ENCODE measurements at regions not wholly inside any gene's neighbourhood (a gene's known extent, or its start where the extent isn't known, plus 50 kb on each side); places are given as distances from the start of the nearest gene placed in this dataset.

DNA sequence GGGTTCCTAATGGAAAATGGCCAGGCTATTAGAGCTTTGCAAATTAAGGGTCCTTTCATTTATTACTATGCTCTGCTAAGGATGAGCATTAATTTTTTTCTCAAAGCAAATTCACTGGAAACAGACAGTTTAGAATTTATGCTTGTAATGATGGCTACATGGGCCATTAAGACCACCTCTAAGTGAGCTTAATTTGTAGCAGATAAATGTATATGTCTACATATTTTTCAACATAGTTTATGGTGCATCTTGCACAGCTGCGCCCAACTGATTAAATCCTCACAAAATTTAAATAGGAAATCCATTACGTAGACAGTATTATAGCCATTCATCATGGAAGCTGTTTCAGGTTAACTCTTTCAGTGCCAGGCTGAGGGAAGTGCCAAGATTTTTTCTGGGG is 220.9 kb downstream of the CBLN1 start (continued):
- no peak for TF ChIP-seq YY1 (IDR thresholded peaks at IDR 0.05; ENCODE audit: extremely low read depth, insufficient replicate concordance, low read depth, low read length)

DNA sequence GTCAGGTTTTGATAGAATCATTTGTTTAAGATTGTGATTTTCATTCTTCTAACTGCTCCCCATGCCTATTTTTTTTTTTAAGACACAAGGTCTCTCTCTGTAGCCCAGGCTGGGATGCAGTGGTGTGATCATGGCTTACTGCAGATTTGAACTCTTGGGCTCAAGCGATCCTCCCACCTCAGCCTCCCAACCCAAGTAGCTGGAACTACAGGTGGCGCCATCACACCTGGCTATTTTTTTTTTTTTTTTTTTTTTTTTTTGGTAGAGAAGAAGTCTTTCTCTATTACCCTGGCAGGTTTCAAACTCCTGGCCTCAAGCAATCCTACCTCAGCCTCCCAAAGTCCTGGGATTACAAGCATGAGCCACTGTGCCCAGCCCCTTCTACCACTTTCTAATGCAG is 223.3 kb downstream of the CBLN1 start:
- CTCF ChIA-PET = no interaction called here
- RAD21 ChIA-PET (ENCODE audit: low non-redundant PET in 1 of 2, low total read pairs in 2 of 2, uncharacterized antibody in 2 of 2, unreplicated experiment in 2 of 2) = interaction anchor here in 1 of 2 experiments (1.2 kb wide), 1 partner anchor 294 kb away, joined by 3 read pairs; no protein-coding TSS in a partner anchor
- Histone ChIP-seq H3K36me3 (ENCODE audit: control insufficient read depth in 1 of 2, insufficient read depth in 2 of 2, low read length in 2 of 2) (no peaks in the 10 kb centered on the region), H3K27ac (ENCODE audit: low read depth, low read length) (no peak overlapping the region), H3K4me3 (replicated peaks in 1 of 2; ENCODE audit: low read depth in 1 of 2, low read length in 2 of 2) (no peak overlapping the region), H3K4me1 (ENCODE audit: control insufficient read depth in 1 of 2, insufficient read depth in 2 of 2, low read length in 2 of 2) (no peaks in the 10 kb centered on the region), H3K9ac (ENCODE audit: low read length) (no peak overlapping the region), H3K27me3 (ENCODE audit: insufficient read depth, low read length) (peaks cover 45% of the 10 kb centered on the region), H3K79me2 (ENCODE audit: insufficient read depth, low read length) (no peaks in the 10 kb centered on the region), H4K20me1 (ENCODE audit: insufficient read depth) (no peaks in the 10 kb centered on the region), H3K9me2 (ENCODE audit: insufficient read depth) (no peaks in the 10 kb centered on the region), H3K4me2 (ENCODE audit: low read length) (no peak overlapping the region), H2AFZ (ENCODE audit: low read depth, low read length, poor library complexity, severe bottlenecking) (no peak overlapping the region), H3K9me3 (ENCODE audit: control insufficient read depth in 1 of 2, insufficient read depth in 1 of 2, low read depth in 1 of 2, low read length in 2 of 2) (no peaks in the 10 kb centered on the region)
- TF ChIP-seq, protein P1, sequence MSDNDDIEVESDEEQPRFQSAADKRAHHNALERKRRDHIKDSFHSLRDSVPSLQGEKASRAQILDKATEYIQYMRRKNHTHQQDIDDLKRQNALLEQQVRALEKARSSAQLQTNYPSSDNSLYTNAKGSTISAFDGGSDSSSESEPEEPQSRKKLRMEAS (IDR thresholded peaks at IDR 0.05) = no peak
- TF ChIP-seq, protein P2, sequence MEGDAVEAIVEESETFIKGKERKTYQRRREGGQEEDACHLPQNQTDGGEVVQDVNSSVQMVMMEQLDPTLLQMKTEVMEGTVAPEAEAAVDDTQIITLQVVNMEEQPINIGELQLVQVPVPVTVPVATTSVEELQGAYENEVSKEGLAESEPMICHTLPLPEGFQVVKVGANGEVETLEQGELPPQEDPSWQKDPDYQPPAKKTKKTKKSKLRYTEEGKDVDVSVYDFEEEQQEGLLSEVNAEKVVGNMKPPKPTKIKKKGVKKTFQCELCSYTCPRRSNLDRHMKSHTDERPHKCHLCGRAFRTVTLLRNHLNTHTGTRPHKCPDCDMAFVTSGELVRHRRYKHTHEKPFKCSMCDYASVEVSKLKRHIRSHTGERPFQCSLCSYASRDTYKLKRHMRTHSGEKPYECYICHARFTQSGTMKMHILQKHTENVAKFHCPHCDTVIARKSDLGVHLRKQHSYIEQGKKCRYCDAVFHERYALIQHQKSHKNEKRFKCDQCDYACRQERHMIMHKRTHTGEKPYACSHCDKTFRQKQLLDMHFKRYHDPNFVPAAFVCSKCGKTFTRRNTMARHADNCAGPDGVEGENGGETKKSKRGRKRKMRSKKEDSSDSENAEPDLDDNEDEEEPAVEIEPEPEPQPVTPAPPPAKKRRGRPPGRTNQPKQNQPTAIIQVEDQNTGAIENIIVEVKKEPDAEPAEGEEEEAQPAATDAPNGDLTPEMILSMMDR (IDR thresholded peaks at IDR 0.05 in 2 of 3, conservative IDR thresholded peaks at IDR 0.05 in 1 of 3; ENCODE audit: borderline replicate concordance in 1 of 3, insufficient read depth in 1 of 3, low read depth in 2 of 3, low read length in 2 of 3) = peak in 2 of 3 experiments; percentile 10 to 37; a peak in 2 of 6 replicates
- DNase-seq (ENCODE audit: low read depth, low spot score) (no peak), ATAC-seq (no peak)
- POLR2A ChIA-PET = no interaction called here
- intact Hi-C loops (cut with micrococcal nuclease) = no loop called here
- BruUV-seq (replicated peaks) = no TSS peak

DNA sequence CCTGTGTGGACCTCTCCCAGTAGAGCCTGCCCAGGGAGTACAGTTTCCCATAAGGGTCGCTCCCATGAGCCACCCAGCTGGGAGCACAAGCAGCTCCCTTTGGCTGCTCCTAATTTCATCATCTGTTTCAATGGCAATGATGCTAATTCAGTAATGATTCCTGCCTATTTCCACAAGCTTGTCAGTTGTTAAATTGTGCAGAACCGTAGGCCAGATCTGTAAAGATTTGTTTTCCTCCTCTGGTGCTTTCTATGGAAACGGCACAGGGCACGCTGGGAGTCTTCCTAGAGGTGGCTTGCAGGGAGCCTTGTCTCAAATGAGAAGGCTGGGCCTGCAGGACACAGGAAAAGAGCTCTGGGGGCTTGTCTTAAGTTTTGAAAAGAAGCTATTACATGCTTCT is 223.7 kb downstream of the CBLN1 start:
- H3K27ac ChIP-seq (ENCODE audit: low read depth, low read length) = no peak overlapping the region
- H3K4me3 ChIP-seq (replicated peaks in 1 of 2; ENCODE audit: low read depth in 1 of 2, low read length in 2 of 2) = no peak overlapping the region
- H3K4me2 ChIP-seq (ENCODE audit: low read length) = no peak overlapping the region
- ATAC-seq (no peak), DNase-seq (ENCODE audit: low read depth, low spot score) (no peak)
- ChIA-PET POLR2A (no interaction called here), RAD21 (ENCODE audit: low non-redundant PET in 1 of 2, low total read pairs in 2 of 2, uncharacterized antibody in 2 of 2, unreplicated experiment in 2 of 2) (interaction anchor here in 1 of 2 experiments (1.2 kb wide), 1 partner anchor 295 kb away, joined by 3 read pairs; no protein-coding TSS in a partner anchor), CTCF (no interaction called here)
- H3K36me3 ChIP-seq (ENCODE audit: control insufficient read depth in 1 of 2, insufficient read depth in 2 of 2, low read length in 2 of 2) = no peaks in the 10 kb centered on the region
- H3K4me1 ChIP-seq (ENCODE audit: control insufficient read depth in 1 of 2, insufficient read depth in 2 of 2, low read length in 2 of 2) = no peaks in the 10 kb centered on the region
- H3K79me2 ChIP-seq (ENCODE audit: insufficient read depth, low read length) = no peaks in the 10 kb centered on the region
- intact Hi-C loops (cut with micrococcal nuclease) = no loop called here
- H3K9ac ChIP-seq (ENCODE audit: low read length) = no peak overlapping the region
- no peaks in the 10 kb centered on the region for H3K9me2 ChIP-seq (ENCODE audit: insufficient read depth)
- H3K9me3 ChIP-seq (ENCODE audit: control insufficient read depth in 1 of 2, insufficient read depth in 1 of 2, low read depth in 1 of 2, low read length in 2 of 2) = no peaks in the 10 kb centered on the region
- peaks cover 41% of the 10 kb centered on the region for H3K27me3 ChIP-seq (ENCODE audit: insufficient read depth, low read length)
- H2AFZ ChIP-seq (ENCODE audit: low read depth, low read length, poor library complexity, severe bottlenecking) = no peak overlapping the region
- BruUV-seq (replicated peaks) = no TSS peak
- H4K20me1 ChIP-seq (ENCODE audit: insufficient read depth) = no peaks in the 10 kb centered on the region
- TF ChIP-seq SIN3A (IDR thresholded peaks at IDR 0.05; ENCODE audit: low read depth) (no peak), RAD21 (IDR thresholded peaks at IDR 0.05; ENCODE audit: low read depth) (no peak), FOSL1 (IDR thresholded peaks at IDR 0.05; ENCODE audit: low read depth) (no peak)
- TF ChIP-seq, protein P3, sequence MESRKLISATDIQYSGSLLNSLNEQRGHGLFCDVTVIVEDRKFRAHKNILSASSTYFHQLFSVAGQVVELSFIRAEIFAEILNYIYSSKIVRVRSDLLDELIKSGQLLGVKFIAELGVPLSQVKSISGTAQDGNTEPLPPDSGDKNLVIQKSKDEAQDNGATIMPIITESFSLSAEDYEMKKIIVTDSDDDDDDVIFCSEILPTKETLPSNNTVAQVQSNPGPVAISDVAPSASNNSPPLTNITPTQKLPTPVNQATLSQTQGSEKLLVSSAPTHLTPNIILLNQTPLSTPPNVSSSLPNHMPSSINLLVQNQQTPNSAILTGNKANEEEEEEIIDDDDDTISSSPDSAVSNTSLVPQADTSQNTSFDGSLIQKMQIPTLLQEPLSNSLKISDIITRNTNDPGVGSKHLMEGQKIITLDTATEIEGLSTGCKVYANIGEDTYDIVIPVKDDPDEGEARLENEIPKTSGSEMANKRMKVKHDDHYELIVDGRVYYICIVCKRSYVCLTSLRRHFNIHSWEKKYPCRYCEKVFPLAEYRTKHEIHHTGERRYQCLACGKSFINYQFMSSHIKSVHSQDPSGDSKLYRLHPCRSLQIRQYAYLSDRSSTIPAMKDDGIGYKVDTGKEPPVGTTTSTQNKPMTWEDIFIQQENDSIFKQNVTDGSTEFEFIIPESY (IDR thresholded peaks at IDR 0.05; ENCODE audit: extremely low read depth, insufficient replicate concordance, low read length) = no peak
- TF ChIP-seq, protein P4, sequence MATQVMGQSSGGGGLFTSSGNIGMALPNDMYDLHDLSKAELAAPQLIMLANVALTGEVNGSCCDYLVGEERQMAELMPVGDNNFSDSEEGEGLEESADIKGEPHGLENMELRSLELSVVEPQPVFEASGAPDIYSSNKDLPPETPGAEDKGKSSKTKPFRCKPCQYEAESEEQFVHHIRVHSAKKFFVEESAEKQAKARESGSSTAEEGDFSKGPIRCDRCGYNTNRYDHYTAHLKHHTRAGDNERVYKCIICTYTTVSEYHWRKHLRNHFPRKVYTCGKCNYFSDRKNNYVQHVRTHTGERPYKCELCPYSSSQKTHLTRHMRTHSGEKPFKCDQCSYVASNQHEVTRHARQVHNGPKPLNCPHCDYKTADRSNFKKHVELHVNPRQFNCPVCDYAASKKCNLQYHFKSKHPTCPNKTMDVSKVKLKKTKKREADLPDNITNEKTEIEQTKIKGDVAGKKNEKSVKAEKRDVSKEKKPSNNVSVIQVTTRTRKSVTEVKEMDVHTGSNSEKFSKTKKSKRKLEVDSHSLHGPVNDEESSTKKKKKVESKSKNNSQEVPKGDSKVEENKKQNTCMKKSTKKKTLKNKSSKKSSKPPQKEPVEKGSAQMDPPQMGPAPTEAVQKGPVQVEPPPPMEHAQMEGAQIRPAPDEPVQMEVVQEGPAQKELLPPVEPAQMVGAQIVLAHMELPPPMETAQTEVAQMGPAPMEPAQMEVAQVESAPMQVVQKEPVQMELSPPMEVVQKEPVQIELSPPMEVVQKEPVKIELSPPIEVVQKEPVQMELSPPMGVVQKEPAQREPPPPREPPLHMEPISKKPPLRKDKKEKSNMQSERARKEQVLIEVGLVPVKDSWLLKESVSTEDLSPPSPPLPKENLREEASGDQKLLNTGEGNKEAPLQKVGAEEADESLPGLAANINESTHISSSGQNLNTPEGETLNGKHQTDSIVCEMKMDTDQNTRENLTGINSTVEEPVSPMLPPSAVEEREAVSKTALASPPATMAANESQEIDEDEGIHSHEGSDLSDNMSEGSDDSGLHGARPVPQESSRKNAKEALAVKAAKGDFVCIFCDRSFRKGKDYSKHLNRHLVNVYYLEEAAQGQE (IDR thresholded peaks at IDR 0.05; ENCODE audit: low read depth) = no peak
- TF ChIP-seq, protein P5, sequence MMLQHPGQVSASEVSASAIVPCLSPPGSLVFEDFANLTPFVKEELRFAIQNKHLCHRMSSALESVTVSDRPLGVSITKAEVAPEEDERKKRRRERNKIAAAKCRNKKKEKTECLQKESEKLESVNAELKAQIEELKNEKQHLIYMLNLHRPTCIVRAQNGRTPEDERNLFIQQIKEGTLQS (IDR thresholded peaks at IDR 0.05) = no peak
